NAMALWA (cell line): ENCODE measurements at regions not wholly inside any gene's neighbourhood (a gene's known extent, or its start where the extent isn't known, plus 50 kb on each side); places are given as distances from the start of the nearest gene placed in this dataset.
A peak's percentile ranks its signal among the peaks of the same experiment; 100 is the strongest.

ENCODE experiments used
- DNase-seq: peaks from one replicate; pipeline ENCODE4 v3.0.0-alpha.2; 2015; ENCODE audit warnings: low spot score

DNA sequence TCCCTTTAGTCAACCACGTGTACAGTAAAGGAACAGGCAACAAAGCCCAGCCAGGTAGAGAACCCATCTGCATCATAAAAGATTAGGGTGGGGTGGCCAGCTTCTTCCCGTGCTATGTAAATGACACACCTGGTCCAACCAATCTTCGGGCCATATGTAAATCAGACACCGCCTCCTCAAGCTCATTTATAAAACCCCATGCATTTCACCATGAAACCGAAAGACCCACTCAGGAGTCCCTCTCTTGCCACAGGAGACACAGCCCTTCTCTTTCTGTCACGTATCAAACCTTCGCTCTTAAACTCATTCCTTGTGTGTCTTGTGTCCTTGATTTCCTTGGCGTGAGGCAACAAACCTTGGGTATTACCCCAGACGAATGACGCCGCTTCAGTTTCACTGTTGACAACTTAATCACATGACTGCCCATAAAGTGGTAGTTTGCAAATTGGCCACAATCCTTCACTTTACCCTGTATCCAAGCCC lies 59.8 kb upstream of the TBPL2 start:
- DNase-seq: peak; percentile 1

DNA sequence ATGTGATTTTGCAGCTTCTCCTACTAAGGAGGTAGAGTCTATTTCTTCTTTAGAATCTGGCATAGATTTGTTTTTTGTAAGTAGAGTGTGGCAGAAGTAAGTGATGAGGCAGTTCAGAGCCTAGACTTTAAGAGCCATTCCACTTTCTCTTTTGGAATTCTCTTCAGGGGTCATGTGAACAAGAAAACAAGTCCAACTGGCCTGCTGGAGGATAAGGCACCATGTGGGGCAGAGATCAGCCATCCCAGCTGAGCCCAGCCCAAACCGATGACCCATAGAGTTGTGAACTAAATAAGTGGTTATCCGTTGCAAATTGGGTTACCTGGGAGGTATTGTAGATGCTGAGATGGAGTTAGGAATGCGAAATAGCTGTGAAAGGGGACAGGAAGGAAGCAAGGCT lies 60.3 kb upstream of the TBPL2 start:
- DNase-seq: no peak

DNA sequence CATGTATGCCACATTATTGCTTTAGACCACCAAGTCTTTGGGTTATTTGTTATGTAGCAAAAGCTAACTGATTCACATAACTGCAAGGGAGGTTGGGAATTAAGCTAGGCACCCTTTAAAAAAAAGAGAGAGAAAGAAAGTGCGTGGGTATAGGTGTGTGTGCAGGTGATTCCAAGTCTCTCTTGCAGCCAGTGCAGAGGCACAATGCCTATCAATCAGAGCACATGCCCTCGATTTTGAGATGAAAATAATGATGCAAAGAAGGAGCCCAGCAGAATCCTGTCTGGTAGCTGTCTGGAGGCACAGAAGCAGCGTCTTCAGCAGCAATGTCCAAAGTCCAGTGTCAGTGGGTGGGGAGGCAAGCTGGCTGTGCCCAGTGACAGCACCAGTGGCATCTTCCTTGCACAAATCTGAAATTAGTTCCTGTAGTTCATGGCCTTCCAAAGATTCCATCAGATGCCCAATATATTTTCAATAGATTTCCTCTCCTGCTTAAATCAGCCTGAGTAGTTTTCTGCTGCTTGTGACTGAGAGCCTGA lies 62.4 kb upstream of the TBPL2 start:
- DNase-seq: no peak

- DNase-seq: no peak
Measured at GRCh38 chr14:55505846-55506245, 65.4 kb upstream of the TBPL2 start.

- DNase-seq: no peak
Measured at GRCh38 chr14:55508676-55509075, 68.3 kb upstream of the TBPL2 start.

DNA sequence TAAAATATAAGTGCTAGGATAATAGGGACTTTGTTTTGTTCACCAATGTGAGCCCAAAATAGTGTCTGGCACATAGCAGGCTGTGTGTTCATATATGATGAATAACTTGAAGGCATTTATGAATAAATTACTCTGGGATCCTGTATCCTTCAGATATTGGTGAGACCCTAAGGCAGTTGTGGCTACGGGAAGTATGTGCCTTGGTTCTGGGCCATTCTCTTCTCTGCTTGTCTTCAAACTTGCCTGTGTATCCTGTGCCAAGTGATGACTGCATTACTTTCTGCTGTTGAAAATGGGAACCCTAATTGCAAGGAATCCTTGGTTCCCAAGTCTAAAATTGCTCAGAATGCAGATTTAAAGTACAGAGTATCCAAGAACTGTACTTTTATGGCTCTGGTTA lies 67.6 kb upstream of the KTN1 start:
- DNase-seq: no peak

- DNase-seq: no peak
Measured at GRCh38 chr14:55513491-55513890, 66.5 kb upstream of the KTN1 start.

GRCh38 chr14:55514819-55515490 lies 65.1 kb upstream of the KTN1 start:
- no peak for DNase-seq

- no peak for DNase-seq
Measured at GRCh38 chr14:55516776-55517175, 63.2 kb upstream of the KTN1 start.

- DNase-seq: no peak
Measured at GRCh38 chr14:55518391-55518790, 61.6 kb upstream of the KTN1 start.

GRCh38 chr14:55519473-55520080 lies 60.4 kb upstream of the KTN1 start:
- no peak for DNase-seq

DNA sequence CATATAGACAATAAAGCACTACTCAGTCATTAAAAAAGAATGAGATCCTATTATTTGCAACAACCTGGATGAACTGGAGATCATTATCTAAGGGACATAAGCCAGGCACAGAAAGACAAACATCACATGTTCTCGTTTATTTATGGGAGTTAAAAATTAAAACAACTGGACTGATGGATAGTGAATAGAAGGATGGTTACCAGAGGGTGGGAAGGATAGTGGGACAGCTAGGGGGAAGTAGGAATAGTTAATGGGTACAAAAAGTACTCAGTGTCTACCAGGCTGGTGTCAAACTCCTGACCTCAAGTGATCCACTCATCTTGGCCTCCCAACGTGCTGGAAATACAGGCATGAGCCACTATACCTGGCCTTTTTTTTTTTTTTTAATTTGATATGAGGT lies 56.7 kb upstream of the KTN1 start:
- DNase-seq: no peak
